ENCODE measurements at regions not wholly inside any gene's neighbourhood (a gene's known extent, or its start where the extent isn't known, plus 50 kb on each side); places are given as distances from the start of the nearest gene placed in this dataset.

- DNase-seq (ENCODE audit: low spot score in 2 of 2) = no peak
- intact Hi-C loops (cut with DNase I; ENCODE audit: low total_unique reads) = no loop called here
- 78 to 86% methylated on average over 6 of the region's 6 CpGs for WGBS, 2 donors
- no peak for TF ChIP-seq CTCF (IDR thresholded peaks at IDR 0.05)
- no peak for TF ChIP-seq POLR2A (IDR thresholded peaks at IDR 0.05)
- no peak overlapping the region for H3K4me3 ChIP-seq (ENCODE audit: low read depth, poor library complexity, severe bottlenecking)
Measured at GRCh38 chr20:4358552-4358951, 109.5 kb upstream of the ADRA1D start.

DNA sequence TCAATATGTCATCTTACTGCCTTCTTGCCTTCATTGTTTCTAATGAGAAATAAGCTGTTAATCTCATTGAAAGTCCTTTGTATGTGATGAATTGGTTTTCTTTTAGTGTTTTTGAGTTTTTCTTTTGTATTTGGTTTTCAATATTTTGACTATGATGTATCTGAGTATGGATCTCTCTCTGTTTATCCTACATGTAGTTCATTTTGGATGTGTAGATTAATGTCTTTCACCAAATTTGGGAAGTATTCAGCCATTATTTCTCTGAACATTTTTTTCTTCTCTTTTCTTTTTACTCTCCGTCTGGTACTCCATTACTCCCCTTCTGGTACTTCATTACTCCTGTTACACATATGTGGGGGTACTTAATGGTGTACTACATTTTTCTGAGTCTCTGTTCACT, 103.3 kb upstream of the ADRA1D start:
- 96 to 100% methylated on average over 1 of the region's 1 CpG for WGBS, 2 donors
- DNase-seq (ENCODE audit: low spot score in 2 of 2) = no peak
- H3K4me3 ChIP-seq (ENCODE audit: low read depth, poor library complexity, severe bottlenecking) = no peak overlapping the region
- TF ChIP-seq CTCF (IDR thresholded peaks at IDR 0.05) (no peak), POLR2A (IDR thresholded peaks at IDR 0.05) (no peak)
- intact Hi-C loops (cut with DNase I; ENCODE audit: low total_unique reads) = no loop called here

DNA sequence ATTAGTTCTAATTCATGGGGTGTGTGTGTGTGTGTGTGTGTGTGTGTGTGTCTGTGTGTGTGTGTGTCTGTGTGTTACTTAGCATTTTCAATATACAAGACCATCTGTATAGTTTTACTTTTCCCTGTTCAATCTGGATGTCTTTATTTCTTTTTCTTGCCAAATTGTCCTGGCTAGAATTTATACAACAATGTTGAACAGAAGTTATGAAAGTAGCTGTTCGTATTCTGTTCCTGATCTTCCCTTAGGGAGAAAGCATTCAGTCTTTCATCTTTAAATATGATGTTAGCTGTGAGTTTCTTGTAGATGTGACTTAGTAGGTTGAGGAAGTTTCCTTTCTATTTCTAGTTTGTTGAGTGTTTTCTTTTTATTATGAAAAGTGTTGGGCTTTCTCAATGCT, 101.0 kb upstream of the ADRA1D start:
- no peak for TF ChIP-seq POLR2A (IDR thresholded peaks at IDR 0.05)
- TF ChIP-seq CTCF (IDR thresholded peaks at IDR 0.05) = no peak
- intact Hi-C loops (cut with DNase I; ENCODE audit: low total_unique reads) = no loop called here
- no peak overlapping the region for H3K4me3 ChIP-seq (ENCODE audit: low read depth, poor library complexity, severe bottlenecking)

DNA sequence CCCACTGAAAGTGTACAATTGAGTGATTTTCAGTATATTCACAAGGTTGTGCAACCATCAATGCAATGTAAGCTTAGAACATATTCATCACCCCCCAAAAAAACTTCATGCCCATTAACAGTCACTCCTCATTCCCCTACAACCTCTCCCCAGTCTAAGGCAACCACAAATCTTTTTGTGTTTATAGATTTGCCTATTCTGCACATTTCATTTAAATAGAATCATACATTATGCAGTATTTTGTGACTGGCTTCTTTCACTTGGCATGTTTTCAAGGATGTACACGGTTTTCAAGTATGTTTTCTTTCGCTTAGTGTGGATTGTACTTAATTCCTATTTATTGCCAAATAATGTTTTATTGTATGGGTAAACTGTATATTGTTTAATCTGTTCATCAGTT, 95.6 kb upstream of the ADRA1D start:
- 59 to 65% methylated on average over 2 of the region's 2 CpGs for WGBS, 2 donors
- TF ChIP-seq CTCF (IDR thresholded peaks at IDR 0.05) (no peak), POLR2A (IDR thresholded peaks at IDR 0.05) (no peak)
- intact Hi-C loops (cut with DNase I; ENCODE audit: low total_unique reads) = no loop called here
- DNase-seq (ENCODE audit: low spot score in 2 of 2) = no peak
- H3K4me3 ChIP-seq (ENCODE audit: low read depth, poor library complexity, severe bottlenecking) = no peak overlapping the region

More for the DNA sequence above, 101.0 kb upstream of the ADRA1D start:
- no peak for DNase-seq (ENCODE audit: low spot score in 2 of 2)
- WGBS, 2 donors = 19 to 50% methylated on average over 1 of the region's 1 CpG

GRCh38 chr20:4342609-4343008, 93.5 kb upstream of the ADRA1D start:
- intact Hi-C loops (cut with DNase I; ENCODE audit: low total_unique reads) = no loop called here
- no peak for TF ChIP-seq CTCF (IDR thresholded peaks at IDR 0.05)
- TF ChIP-seq POLR2A (IDR thresholded peaks at IDR 0.05) = no peak
- H3K4me3 ChIP-seq (ENCODE audit: low read depth, poor library complexity, severe bottlenecking) = no peak overlapping the region
- WGBS, 2 donors = 39 to 47% methylated on average over 2 of the region's 2 CpGs
- DNase-seq (ENCODE audit: low spot score in 2 of 2) = no peak

DNA sequence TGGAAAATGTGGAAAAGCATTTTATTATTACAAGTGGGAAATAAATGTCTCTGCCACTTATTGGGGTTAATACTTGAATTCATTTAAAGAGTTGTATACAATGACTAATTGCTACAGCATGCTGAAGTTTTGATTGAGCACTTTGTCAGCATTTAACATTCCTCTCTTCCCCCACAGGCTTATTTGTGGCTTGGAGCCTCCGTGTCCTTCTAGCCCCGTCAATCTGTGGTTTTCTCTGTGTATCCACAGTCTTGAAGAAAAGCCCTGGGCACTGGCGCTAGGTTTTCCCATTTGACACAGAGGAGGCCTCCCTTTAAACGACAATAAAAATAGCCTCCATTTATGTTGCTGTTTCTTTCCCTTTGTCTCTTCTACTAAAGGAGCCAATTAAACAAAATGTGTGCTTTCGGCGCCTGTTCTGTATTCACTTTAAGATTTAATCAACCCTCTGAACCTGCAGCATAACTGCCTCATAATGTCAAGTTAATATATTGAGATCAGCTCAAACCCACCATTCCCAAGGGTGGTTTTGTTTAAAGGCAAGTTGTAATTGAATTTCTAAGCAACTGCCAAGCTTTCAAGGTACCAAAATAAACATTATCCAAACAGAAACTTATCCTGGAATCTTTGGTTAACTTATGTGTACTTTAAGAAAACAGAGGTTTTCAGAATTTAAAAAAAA, 92.9 kb upstream of the ADRA1D start:
- DNase-seq (ENCODE audit: low spot score in 2 of 2) = no peak
- TF ChIP-seq POLR2A (IDR thresholded peaks at IDR 0.05) (no peak), CTCF (IDR thresholded peaks at IDR 0.05) (no peak)
- intact Hi-C loops (cut with DNase I; ENCODE audit: low total_unique reads) = no loop called here
- WGBS, 2 donors = 24 to 28% methylated on average over 6 of the region's 6 CpGs
- H3K4me3 ChIP-seq (ENCODE audit: low read depth, poor library complexity, severe bottlenecking) = no peak overlapping the region

Data from lower leg skin (tissue), 4 donors.